Activated CD4-positive, alpha-beta T cell treated with anti-CD3 and anti-CD28 coated beads, Interleukin-2, Interleukin-4, amounts not matched to agents 100 ng/mL and 50 ng/mL, durations not matched to agents 16 hours and 8 hours (primary cell): ENCODE measurements at regions not wholly inside any gene's neighbourhood (a gene's known extent, or its start where the extent isn't known, plus 50 kb on each side); places are given as distances from the start of the nearest gene placed in this dataset.
"Not testable (repeated sequence)": the region's sequence is repeated elsewhere in the genome, so short reads cannot be mapped to it uniquely, and the experiment has no call there.

Experiments
- DNase-seq: peaks from one replicate; pipeline ENCODE4 v3.0.0-alpha.2; 2020; ENCODE audit warnings: low spot score

GRCh38 chr15:31179693-31180092 is 78.2 kb upstream of the TRPM1 start:
- DNase-seq, result no peak

- DNase-seq, result no peak
Observed at GRCh38 chr15:31193291-31193690, 91.8 kb upstream of the TRPM1 start.

DNA sequence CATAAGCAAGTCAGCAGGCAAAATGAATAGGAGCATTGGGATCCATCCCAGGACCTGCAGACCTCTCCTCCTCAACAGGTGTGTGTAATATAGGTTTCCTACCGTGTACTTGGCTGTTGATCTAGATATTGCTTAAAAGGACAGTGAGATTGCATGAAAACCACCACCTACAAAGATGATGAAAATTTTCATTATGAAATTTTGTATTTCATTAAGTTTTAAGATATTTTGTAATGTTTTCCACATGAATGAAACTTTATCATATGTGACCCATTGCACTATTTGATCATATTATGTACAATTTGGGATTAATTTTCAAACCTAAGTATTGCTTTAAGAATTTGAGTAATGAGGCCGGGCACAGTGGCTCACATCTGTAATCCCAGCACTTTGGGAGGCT is 94.3 kb upstream of the TRPM1 start:
- no peak for DNase-seq

- peak; percentile 42 for DNase-seq
Observed at GRCh38 chr15:31197497-31198414, 96.2 kb upstream of the TRPM1 start.

DNA sequence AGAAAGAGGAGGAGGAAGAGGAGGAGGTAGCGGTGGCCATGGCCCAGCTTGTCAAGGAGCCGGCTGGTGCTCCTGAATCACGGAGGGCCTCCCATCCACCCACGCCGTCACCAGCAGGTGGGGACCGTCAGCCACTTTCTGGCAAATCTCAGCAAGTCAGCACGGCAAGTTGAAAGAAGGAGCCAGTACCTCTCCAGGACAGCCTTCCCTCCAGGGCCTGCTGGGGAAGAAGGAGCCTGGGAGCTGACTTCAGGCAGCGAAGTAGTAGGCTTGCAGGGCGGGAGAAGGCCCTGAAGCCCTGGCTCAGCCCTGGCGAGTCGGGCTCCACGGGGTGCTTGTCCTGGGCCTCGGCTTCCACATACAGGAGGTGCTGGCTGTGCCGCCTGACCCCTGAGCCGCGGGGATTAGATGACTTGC is 99.2 kb upstream of the TRPM1 start:
- peak; percentile 36 for DNase-seq

DNA sequence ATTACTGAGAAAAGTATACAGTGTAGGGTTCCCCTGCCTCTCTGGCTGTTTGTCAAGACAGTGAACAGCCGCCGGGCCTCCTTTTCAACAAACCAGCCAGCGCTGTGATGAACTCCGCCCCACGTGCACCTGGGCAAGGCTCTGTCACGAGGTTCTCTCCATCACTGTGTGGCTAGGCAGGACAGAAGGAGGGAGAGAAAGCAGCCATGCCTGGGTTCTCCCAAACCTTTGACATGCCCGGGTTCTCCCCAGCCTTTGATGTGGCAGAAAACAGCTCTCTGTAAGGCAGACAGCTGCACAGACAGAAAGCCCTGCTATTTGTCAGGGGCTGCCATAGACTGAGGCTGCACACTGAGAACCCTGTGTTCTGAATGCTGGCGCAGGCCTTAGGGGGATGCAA is 101.4 kb upstream of the TRPM1 start:
- DNase-seq, result no peak

- DNase-seq, result no peak
Observed at GRCh38 chr15:31203999-31204398, 102.5 kb upstream of the TRPM1 start.

GRCh38 chr15:31206386-31207181 is 105.1 kb upstream of the TRPM1 start:
- DNase-seq, result no peak

DNA sequence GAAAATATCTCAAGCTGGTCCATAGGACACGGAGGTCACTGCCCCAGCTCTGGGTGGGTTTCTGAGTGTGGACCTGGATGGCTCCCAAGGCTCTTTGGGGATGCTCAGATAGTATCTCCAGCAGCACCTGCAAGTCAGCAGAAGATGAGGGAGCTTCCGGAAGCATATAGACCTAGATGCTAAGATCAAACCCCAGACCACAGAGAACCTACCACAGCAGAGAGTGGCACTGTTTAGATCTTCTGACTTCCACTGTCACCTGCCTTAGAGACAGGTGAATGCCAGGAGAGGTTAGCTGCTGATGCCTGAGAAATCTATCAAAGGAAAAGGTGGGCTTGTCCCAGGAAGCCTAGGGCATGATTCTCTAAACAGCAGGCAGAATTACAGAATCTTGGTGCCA is 105.7 kb upstream of the TRPM1 start:
- DNase-seq, result no peak

- DNase-seq, result not testable (repeated sequence)
Observed at GRCh38 chr15:31207861-31208260, 106.3 kb upstream of the TRPM1 start.

DNA sequence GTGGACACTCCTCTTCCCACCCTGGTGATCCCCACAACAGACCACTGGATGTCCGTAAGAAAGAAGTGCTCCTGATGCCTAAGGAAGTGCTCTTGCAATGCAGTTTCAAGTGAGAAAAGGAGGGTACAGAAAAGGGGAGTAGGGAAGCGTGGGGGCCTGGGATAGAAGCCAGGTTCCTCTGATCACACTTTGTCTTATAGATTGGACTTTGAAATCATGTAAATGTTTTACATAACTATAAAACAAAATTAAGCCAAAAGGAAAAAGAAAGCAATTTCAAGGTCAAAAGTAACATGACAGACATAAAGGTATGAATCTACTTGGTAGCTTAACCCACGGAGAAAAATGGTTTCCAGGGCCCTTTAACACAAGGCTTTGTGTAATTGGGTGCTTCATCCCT is 107.3 kb upstream of the TRPM1 start:
- DNase-seq, result no peak

DNA sequence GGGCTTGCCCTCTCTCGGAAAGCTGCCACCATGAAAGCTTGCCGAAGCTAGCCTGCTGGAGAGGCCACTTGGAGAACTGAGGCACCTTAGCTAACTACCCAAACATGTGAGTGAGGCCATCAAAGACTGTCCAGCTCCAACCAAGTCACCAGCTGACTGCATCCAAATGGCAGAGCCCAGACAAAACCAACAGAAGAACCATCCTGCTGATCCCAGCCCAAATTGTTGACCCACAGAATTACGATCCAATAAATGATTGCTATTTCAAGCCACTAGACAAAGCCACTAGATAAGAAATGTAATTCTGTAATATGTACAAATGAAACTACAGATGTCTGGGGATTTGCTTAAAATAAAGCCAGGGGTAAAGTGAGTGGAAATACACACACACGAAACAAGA is 109.8 kb upstream of the TRPM1 start:
- DNase-seq, result no peak

GRCh38 chr15:31212326-31213080 is 111.0 kb upstream of the TRPM1 start:
- DNase-seq, result no peak

- DNase-seq, result no peak
Observed at GRCh38 chr15:31214158-31214863, 112.3 kb upstream of the KLF13 start.

- no peak for DNase-seq
Observed at GRCh38 chr15:31214864-31215489, 111.7 kb upstream of the KLF13 start.

GRCh38 chr15:31215490-31216214 is 111.0 kb upstream of the KLF13 start:
- DNase-seq, result peak; percentile 85

DNA sequence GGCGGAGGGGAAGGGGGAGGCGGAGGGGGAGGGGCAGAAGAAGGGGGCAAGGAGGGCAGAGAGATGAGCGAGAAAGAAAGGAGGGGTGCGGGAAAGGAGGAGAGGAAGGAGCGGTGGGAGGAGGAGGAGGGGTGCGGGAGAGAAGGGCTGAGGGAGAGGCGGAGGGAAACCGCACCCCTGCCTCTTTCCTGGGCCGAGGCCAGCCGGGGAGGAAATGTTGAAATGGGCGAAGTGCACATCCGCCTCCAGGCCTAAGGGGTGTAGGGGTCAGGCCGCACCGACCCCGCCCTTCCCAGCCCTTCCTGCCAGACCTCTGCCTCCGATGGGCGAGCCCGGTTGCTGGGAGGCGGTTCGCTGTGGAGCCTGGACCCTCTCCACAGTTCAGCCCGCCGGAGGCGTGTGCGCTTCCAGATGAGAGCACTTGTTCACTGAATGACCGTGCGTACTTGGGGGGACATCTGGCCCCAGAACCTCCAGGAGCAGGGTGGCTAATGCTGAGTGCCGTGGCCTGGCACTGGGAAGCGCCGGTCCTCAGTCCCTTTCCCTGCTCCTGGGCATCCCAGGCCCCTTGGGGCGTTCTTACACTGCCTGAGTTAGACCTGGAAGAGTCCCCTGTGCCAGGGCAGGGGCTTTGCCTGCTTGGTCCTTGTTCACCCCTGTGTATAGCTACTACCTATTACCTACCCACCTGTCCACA is 110.3 kb upstream of the KLF13 start:
- peak; percentile 60 for DNase-seq

- no peak for DNase-seq
Observed at GRCh38 chr15:31217067-31217466, 109.6 kb upstream of the KLF13 start.

DNA sequence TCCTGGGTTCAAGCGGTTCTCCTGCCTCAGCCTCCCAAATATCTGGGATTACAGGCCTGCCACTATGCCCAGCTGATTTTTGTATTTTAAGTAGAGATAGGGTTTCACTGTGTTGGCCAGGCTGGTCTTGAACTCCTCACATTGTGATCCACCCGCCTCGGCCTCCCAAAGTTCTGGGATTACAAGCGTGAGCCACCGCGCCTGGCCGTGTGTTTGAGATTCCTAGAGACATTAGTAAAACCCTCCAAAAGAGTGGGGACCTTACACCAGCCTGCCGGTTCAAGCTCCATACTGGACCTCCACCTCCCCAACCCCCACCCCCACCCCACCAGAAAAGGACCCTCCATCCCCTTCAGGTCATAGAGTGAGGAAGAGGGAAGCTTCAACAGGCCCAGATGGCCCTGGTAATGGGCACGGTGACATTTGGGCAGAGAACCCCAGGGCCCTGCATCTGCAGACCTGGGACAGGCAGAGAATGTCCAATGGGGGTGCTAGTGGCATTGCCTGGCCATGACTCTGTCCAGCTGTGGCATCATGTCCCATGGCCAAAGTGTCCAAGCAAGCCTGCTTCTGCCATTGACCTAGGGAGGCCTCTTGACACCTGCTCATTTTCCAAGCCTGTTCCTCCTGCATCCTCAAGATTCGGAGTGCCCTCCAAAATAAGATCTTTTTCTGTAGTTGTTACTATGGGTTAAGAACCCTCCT is 108.9 kb upstream of the KLF13 start:
- DNase-seq, result no peak
